Panc1 (cell line): ENCODE measurements at regions not wholly inside any gene's neighbourhood (a gene's known extent, or its start where the extent isn't known, plus 50 kb on each side); places are given as distances from the start of the nearest gene placed in this dataset.

Experiments used
- POLR2AphosphoS5 ChIP-seq: IDR thresholded peaks from 2 replicates; pipeline ENCODE4 v1.6.1; 2012; ENCODE audit warnings: mild to moderate bottlenecking, low read depth, low read length, moderate library complexity
- SIN3A ChIP-seq: IDR thresholded peaks from 2 replicates; pipeline ENCODE4 v1.6.1; 2012; ENCODE audit warnings: low read depth, mild to moderate bottlenecking, low read length, moderate library complexity, borderline replicate concordance; ENCODE audit not compliant: insufficient read depth
- TF ChIP-seq, protein P1 (sequence below): fragments of 450-650 bp; IDR thresholded peaks from 2 replicates; pipeline ENCODE4 v1.5.1; 2017; ENCODE audit warnings: mild to moderate bottlenecking
- TF ChIP-seq, protein P2 (sequence below), 2 experiments: IDR thresholded peaks; 2 replicates each; pipeline ENCODE4 v1.6.1; 2011 to 2012; ENCODE audit warnings: low read depth in 2 of 2, control low read depth in 1 of 2, low read length in 1 of 2, mild to moderate bottlenecking in 1 of 2, moderate library complexity in 1 of 2; ENCODE audit not compliant: insufficient read depth in 1 of 2

DNA sequence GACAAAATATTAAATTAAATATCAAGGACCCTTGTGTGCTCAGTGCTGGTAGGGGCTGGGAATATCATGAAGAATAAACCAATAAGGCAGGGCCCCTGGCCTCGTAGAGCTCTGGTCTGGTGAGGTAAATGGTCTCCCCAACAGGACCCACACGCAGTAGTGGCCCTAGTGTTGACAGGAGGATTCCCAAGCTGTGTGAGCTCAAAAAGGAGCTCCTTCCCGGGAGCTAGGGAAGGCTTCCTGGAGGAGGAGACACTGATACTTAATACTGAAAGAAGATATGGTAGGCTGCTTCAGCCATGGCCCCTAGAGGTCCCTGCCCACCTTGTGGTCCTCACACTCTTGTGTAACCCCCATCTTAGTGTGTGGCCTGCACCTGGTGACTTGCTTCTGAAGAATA is 209.1 kb downstream of the NFATC2 start:
- TF ChIP-seq, protein P1, sequence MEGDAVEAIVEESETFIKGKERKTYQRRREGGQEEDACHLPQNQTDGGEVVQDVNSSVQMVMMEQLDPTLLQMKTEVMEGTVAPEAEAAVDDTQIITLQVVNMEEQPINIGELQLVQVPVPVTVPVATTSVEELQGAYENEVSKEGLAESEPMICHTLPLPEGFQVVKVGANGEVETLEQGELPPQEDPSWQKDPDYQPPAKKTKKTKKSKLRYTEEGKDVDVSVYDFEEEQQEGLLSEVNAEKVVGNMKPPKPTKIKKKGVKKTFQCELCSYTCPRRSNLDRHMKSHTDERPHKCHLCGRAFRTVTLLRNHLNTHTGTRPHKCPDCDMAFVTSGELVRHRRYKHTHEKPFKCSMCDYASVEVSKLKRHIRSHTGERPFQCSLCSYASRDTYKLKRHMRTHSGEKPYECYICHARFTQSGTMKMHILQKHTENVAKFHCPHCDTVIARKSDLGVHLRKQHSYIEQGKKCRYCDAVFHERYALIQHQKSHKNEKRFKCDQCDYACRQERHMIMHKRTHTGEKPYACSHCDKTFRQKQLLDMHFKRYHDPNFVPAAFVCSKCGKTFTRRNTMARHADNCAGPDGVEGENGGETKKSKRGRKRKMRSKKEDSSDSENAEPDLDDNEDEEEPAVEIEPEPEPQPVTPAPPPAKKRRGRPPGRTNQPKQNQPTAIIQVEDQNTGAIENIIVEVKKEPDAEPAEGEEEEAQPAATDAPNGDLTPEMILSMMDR, result no peak
- TF ChIP-seq, protein P2, sequence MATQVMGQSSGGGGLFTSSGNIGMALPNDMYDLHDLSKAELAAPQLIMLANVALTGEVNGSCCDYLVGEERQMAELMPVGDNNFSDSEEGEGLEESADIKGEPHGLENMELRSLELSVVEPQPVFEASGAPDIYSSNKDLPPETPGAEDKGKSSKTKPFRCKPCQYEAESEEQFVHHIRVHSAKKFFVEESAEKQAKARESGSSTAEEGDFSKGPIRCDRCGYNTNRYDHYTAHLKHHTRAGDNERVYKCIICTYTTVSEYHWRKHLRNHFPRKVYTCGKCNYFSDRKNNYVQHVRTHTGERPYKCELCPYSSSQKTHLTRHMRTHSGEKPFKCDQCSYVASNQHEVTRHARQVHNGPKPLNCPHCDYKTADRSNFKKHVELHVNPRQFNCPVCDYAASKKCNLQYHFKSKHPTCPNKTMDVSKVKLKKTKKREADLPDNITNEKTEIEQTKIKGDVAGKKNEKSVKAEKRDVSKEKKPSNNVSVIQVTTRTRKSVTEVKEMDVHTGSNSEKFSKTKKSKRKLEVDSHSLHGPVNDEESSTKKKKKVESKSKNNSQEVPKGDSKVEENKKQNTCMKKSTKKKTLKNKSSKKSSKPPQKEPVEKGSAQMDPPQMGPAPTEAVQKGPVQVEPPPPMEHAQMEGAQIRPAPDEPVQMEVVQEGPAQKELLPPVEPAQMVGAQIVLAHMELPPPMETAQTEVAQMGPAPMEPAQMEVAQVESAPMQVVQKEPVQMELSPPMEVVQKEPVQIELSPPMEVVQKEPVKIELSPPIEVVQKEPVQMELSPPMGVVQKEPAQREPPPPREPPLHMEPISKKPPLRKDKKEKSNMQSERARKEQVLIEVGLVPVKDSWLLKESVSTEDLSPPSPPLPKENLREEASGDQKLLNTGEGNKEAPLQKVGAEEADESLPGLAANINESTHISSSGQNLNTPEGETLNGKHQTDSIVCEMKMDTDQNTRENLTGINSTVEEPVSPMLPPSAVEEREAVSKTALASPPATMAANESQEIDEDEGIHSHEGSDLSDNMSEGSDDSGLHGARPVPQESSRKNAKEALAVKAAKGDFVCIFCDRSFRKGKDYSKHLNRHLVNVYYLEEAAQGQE (IDR thresholded peaks at IDR 0.05; ENCODE audit: insufficient read depth in 1 of 2, low read depth in 2 of 2, low read length in 1 of 2), result no peak
- no peak for TF ChIP-seq SIN3A
- TF ChIP-seq POLR2AphosphoS5, result no peak
